H1 (cell line): ENCODE measurements at regions not wholly inside any gene's neighbourhood (a gene's known extent, or its start where the extent isn't known, plus 50 kb on each side); places are given as distances from the start of the nearest gene placed in this dataset.

Source experiments
- CEBPB ChIP-seq: IDR thresholded peaks from 2 replicates; pipeline ENCODE4 v1.6.1; 2012; ENCODE audit warnings: low read depth, low read length
- CREB1 ChIP-seq: IDR thresholded peaks from 2 replicates; pipeline ENCODE4 v1.6.1; 2012; ENCODE audit warnings: inconsistent platforms
- GABPA ChIP-seq: IDR thresholded peaks from 2 replicates; pipeline ENCODE4 v1.6.1; 2011; ENCODE audit warnings: mild to moderate bottlenecking, low read length, moderate library complexity, borderline replicate concordance; ENCODE audit not compliant: insufficient read depth
- GTF2F1 ChIP-seq: IDR thresholded peaks from 2 replicates; pipeline ENCODE4 v1.6.1; 2012; ENCODE audit warnings: low read depth, low read length, improper control_type of control experiment, borderline replicate concordance
- POU5F1 ChIP-seq: IDR thresholded peaks from 2 replicates; pipeline ENCODE4 v1.6.1; 2011; ENCODE audit warnings: low read depth, mild to moderate bottlenecking, low read length, moderate library complexity
- RNF2 ChIP-seq: fragments of 200-900, 300-1000 bp; sonication (generic); IDR thresholded peaks from 2 replicates; pipeline ENCODE4 v1.7.1; 2016; ENCODE audit warnings: borderline replicate concordance, low read depth, mild to moderate bottlenecking, antibody characterized with exemption, low read length; ENCODE audit not compliant: poor library complexity, severe bottlenecking; ENCODE audit errors: missing control alignments
- TAF1 ChIP-seq: IDR thresholded peaks from 2 replicates; pipeline ENCODE4 v1.6.1; 2011; ENCODE audit warnings: mild to moderate bottlenecking, low read depth, low read length
- TEAD4 ChIP-seq: IDR thresholded peaks from 2 replicates; pipeline ENCODE4 v1.6.1; 2012; ENCODE audit warnings: low read depth, low read length, inconsistent platforms, mixed read lengths
- TF ChIP-seq, protein P1 (sequence below): fragments of 300-600 bp; sonication (generic); IDR thresholded peaks from 2 replicates; pipeline ENCODE4 v1.7.1; 2012; ENCODE audit warnings: low read length, moderate library complexity, mild to moderate bottlenecking, inconsistent platforms; ENCODE audit not compliant: insufficient replicate concordance
- TF ChIP-seq, protein P2 (sequence below): IDR thresholded peaks from 2 replicates; pipeline ENCODE4 v1.6.1; 2011; ENCODE audit warnings: low read depth, mild to moderate bottlenecking, low read length; ENCODE audit not compliant: insufficient read depth
- TF ChIP-seq, protein P3 (sequence below): IDR thresholded peaks from 2 replicates; pipeline ENCODE4 v1.6.1; 2011; ENCODE audit warnings: low read length, improper control_type of control experiment

DNA sequence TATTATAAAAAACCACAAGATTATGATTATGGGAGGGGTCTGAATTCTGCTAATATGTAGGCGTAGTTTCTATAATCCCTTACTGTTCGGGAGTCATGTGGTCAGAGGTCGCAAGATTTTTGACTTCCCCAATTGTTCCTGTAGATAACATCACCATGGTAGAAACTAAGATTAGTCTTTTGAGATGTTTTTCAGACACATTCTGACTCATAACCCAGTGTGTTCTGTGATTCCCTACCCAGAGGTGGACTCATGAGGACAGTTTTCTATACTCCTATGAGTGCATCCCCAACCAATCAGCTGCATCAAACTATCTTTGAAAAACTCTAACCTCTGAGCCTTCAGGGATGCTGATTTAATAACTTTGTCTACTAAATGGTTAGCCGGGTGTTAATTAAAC, 175.5 kb downstream of the RFPL4B start (continued):
- TF ChIP-seq, protein P1, sequence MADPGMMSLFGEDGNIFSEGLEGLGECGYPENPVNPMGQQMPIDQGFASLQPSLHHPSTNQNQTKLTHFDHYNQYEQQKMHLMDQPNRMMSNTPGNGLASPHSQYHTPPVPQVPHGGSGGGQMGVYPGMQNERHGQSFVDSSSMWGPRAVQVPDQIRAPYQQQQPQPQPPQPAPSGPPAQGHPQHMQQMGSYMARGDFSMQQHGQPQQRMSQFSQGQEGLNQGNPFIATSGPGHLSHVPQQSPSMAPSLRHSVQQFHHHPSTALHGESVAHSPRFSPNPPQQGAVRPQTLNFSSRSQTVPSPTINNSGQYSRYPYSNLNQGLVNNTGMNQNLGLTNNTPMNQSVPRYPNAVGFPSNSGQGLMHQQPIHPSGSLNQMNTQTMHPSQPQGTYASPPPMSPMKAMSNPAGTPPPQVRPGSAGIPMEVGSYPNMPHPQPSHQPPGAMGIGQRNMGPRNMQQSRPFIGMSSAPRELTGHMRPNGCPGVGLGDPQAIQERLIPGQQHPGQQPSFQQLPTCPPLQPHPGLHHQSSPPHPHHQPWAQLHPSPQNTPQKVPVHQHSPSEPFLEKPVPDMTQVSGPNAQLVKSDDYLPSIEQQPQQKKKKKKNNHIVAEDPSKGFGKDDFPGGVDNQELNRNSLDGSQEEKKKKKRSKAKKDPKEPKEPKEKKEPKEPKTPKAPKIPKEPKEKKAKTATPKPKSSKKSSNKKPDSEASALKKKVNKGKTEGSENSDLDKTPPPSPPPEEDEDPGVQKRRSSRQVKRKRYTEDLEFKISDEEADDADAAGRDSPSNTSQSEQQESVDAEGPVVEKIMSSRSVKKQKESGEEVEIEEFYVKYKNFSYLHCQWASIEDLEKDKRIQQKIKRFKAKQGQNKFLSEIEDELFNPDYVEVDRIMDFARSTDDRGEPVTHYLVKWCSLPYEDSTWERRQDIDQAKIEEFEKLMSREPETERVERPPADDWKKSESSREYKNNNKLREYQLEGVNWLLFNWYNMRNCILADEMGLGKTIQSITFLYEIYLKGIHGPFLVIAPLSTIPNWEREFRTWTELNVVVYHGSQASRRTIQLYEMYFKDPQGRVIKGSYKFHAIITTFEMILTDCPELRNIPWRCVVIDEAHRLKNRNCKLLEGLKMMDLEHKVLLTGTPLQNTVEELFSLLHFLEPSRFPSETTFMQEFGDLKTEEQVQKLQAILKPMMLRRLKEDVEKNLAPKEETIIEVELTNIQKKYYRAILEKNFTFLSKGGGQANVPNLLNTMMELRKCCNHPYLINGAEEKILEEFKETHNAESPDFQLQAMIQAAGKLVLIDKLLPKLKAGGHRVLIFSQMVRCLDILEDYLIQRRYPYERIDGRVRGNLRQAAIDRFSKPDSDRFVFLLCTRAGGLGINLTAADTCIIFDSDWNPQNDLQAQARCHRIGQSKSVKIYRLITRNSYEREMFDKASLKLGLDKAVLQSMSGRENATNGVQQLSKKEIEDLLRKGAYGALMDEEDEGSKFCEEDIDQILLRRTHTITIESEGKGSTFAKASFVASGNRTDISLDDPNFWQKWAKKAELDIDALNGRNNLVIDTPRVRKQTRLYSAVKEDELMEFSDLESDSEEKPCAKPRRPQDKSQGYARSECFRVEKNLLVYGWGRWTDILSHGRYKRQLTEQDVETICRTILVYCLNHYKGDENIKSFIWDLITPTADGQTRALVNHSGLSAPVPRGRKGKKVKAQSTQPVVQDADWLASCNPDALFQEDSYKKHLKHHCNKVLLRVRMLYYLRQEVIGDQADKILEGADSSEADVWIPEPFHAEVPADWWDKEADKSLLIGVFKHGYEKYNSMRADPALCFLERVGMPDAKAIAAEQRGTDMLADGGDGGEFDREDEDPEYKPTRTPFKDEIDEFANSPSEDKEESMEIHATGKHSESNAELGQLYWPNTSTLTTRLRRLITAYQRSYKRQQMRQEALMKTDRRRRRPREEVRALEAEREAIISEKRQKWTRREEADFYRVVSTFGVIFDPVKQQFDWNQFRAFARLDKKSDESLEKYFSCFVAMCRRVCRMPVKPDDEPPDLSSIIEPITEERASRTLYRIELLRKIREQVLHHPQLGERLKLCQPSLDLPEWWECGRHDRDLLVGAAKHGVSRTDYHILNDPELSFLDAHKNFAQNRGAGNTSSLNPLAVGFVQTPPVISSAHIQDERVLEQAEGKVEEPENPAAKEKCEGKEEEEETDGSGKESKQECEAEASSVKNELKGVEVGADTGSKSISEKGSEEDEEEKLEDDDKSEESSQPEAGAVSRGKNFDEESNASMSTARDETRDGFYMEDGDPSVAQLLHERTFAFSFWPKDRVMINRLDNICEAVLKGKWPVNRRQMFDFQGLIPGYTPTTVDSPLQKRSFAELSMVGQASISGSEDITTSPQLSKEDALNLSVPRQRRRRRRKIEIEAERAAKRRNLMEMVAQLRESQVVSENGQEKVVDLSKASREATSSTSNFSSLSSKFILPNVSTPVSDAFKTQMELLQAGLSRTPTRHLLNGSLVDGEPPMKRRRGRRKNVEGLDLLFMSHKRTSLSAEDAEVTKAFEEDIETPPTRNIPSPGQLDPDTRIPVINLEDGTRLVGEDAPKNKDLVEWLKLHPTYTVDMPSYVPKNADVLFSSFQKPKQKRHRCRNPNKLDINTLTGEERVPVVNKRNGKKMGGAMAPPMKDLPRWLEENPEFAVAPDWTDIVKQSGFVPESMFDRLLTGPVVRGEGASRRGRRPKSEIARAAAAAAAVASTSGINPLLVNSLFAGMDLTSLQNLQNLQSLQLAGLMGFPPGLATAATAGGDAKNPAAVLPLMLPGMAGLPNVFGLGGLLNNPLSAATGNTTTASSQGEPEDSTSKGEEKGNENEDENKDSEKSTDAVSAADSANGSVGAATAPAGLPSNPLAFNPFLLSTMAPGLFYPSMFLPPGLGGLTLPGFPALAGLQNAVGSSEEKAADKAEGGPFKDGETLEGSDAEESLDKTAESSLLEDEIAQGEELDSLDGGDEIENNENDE, result no peak
- TF ChIP-seq GTF2F1, result no peak
- TF ChIP-seq RNF2, result no peak
- no peak for TF ChIP-seq GABPA
- TF ChIP-seq CEBPB, result no peak
- TF ChIP-seq, protein P2, sequence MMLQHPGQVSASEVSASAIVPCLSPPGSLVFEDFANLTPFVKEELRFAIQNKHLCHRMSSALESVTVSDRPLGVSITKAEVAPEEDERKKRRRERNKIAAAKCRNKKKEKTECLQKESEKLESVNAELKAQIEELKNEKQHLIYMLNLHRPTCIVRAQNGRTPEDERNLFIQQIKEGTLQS, result no peak
- TF ChIP-seq, protein P3, sequence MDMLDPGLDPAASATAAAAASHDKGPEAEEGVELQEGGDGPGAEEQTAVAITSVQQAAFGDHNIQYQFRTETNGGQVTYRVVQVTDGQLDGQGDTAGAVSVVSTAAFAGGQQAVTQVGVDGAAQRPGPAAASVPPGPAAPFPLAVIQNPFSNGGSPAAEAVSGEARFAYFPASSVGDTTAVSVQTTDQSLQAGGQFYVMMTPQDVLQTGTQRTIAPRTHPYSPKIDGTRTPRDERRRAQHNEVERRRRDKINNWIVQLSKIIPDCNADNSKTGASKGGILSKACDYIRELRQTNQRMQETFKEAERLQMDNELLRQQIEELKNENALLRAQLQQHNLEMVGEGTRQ, result no peak
- TF ChIP-seq TEAD4, result no peak
- no peak for TF ChIP-seq CREB1
- no peak for TF ChIP-seq POU5F1
- TF ChIP-seq TAF1, result no peak
